KMS-11 (cell line): ENCODE measurements at regions not wholly inside any gene's neighbourhood (a gene's known extent, or its start where the extent isn't known, plus 50 kb on each side); places are given as distances from the start of the nearest gene placed in this dataset.

ENCODE experiments used
- H2AFZ ChIP-seq: fragments of 200-600 bp; sonication (generic); 2 replicates; pipeline ENCODE4 v1.6.1; 2016; ENCODE audit warnings: antibody characterized with exemption, mixed run types, low read depth
- H3K27ac ChIP-seq: fragments of 200-600 bp; sonication (generic); 2 replicates; pipeline ENCODE4 v1.6.1; 2016; ENCODE audit warnings: mild to moderate bottlenecking, mixed run types
- H3K27me3 ChIP-seq: fragments of 200-600 bp; sonication (generic); 2 replicates; pipeline ENCODE4 v1.6.1; 2017; ENCODE audit warnings: mild to moderate bottlenecking, low read depth, mixed run types, moderate library complexity; ENCODE audit not compliant: insufficient read depth
- H3K36me3 ChIP-seq: fragments of 200-600 bp; sonication (generic); 2 replicates; pipeline ENCODE4 v1.6.1; 2017; ENCODE audit warnings: mild to moderate bottlenecking, mixed run types; ENCODE audit not compliant: insufficient read depth
- H3K4me1 ChIP-seq: fragments of 200-600 bp; sonication (generic); 2 replicates; pipeline ENCODE4 v1.6.1; 2016; ENCODE audit warnings: mild to moderate bottlenecking, low read depth, mixed run types; ENCODE audit not compliant: poor library complexity, severe bottlenecking
- H3K4me2 ChIP-seq: fragments of 200-600 bp; sonication (generic); 2 replicates; pipeline ENCODE4 v1.7.0; 2016; ENCODE audit warnings: mild to moderate bottlenecking, mixed run types
- H3K4me3 ChIP-seq: fragments of 200-600 bp; sonication (generic); IDR thresholded peaks from 2 replicates; pipeline ENCODE4 v1.6.1; 2017; ENCODE audit warnings: low read depth, low read length, mixed read lengths; ENCODE audit not compliant: insufficient read depth
- H3K79me2 ChIP-seq: fragments of 200-600 bp; sonication (generic); 2 replicates; pipeline ENCODE4 v1.6.1; 2016; ENCODE audit warnings: low read depth, mixed run types; ENCODE audit not compliant: insufficient read depth
- H3K9ac ChIP-seq: fragments of 200-600 bp; sonication (generic); 2 replicates; pipeline ENCODE4 v1.6.1; 2016; ENCODE audit warnings: mild to moderate bottlenecking, mixed run types
- H4K20me1 ChIP-seq: fragments of 200-600 bp; sonication (generic); 2 replicates; pipeline ENCODE4 v1.6.1; 2016; ENCODE audit warnings: mild to moderate bottlenecking, mixed run types; ENCODE audit not compliant: insufficient read depth
- CTCF ChIP-seq: fragments of 200-600 bp; sonication (generic); conservative IDR thresholded peaks from 2 replicates; pipeline ENCODE4 v1.6.1; 2017; ENCODE audit warnings: low read depth, mild to moderate bottlenecking, antibody characterized with exemption, low read length, moderate library complexity, mixed read lengths

GRCh38 chr5:56696900-56697299, 118.4 kb upstream of the MAP3K1 start:
- no peaks in the 10 kb centered on the region for H3K79me2 ChIP-seq
- peaks cover 49% of the 10 kb centered on the region for H3K4me1 ChIP-seq
- no peaks in the 10 kb centered on the region for H3K36me3 ChIP-seq
- no peak overlapping the region for H3K4me3 ChIP-seq
- H3K9ac ChIP-seq: no peak overlapping the region
- H3K4me2 ChIP-seq: peak overlapping the region; percentile 18
- TF ChIP-seq CTCF: no peak
- no peaks in the 10 kb centered on the region for H4K20me1 ChIP-seq
- peak overlapping the region; percentile 4; the same call in 1 of the 2 replicates for H3K27ac ChIP-seq
- no peak overlapping the region for H2AFZ ChIP-seq
- H3K27me3 ChIP-seq: no peaks in the 10 kb centered on the region

GRCh38 chr5:56693220-56693579, 122.1 kb upstream of the MAP3K1 start:
- no peak overlapping the region for H3K27ac ChIP-seq
- no peaks in the 10 kb centered on the region for H3K79me2 ChIP-seq
- no peaks in the 10 kb centered on the region for H4K20me1 ChIP-seq
- H3K27me3 ChIP-seq: no peaks in the 10 kb centered on the region
- H2AFZ ChIP-seq: no peak overlapping the region
- H3K9ac ChIP-seq: no peak overlapping the region
- H3K4me1 ChIP-seq: peaks cover 30% of the 10 kb centered on the region
- no peak for TF ChIP-seq CTCF
- no peak overlapping the region for H3K4me3 ChIP-seq
- H3K36me3 ChIP-seq: no peaks in the 10 kb centered on the region
- H3K4me2 ChIP-seq: no peak overlapping the region

GRCh38 chr5:56692359-56693219, 122.8 kb upstream of the MAP3K1 start:
- peaks cover 30% of the 10 kb centered on the region for H3K4me1 ChIP-seq
- no peak overlapping the region for H3K4me2 ChIP-seq
- H4K20me1 ChIP-seq: no peaks in the 10 kb centered on the region
- H3K79me2 ChIP-seq: no peaks in the 10 kb centered on the region
- no peak for TF ChIP-seq CTCF
- H3K9ac ChIP-seq: no peak overlapping the region
- H2AFZ ChIP-seq: no peak overlapping the region
- H3K27ac ChIP-seq: no peak overlapping the region
- no peaks in the 10 kb centered on the region for H3K36me3 ChIP-seq
- H3K27me3 ChIP-seq: no peaks in the 10 kb centered on the region
- H3K4me3 ChIP-seq: no peak overlapping the region

GRCh38 chr5:56688402-56688801, 126.9 kb upstream of the MAP3K1 start:
- Histone ChIP-seq H3K27ac (no peak overlapping the region), H2AFZ (no peak overlapping the region)

More at GRCh38 chr5:56688402-56688801, 126.9 kb upstream of the MAP3K1 start:
- no peaks in the 10 kb centered on the region for H3K36me3 ChIP-seq
- H3K4me1 ChIP-seq: peaks cover 31% of the 10 kb centered on the region
- no peak overlapping the region for H3K4me3 ChIP-seq
- no peak overlapping the region for H3K4me2 ChIP-seq
- no peaks in the 10 kb centered on the region for H4K20me1 ChIP-seq
- no peak for TF ChIP-seq CTCF
- H3K27me3 ChIP-seq: no peaks in the 10 kb centered on the region
- H3K9ac ChIP-seq: no peak overlapping the region
- no peaks in the 10 kb centered on the region for H3K79me2 ChIP-seq
